HCT116 (cell line): ENCODE measurements at regions not wholly inside any gene's neighbourhood (a gene's known extent, or its start where the extent isn't known, plus 50 kb on each side); places are given as distances from the start of the nearest gene placed in this dataset.

Experiments
- ATAC-seq: fragments of 200-7000 bp; cut with Tn5 transposase; 2 replicates; pipeline ENCODE4 v1.9.1; 2020; ENCODE audit warnings: mild to moderate bottlenecking, moderate library complexity
- BruUV-seq: library from RNA; stranded (reverse); fragments of 400-500 nt; replicated peaks from 2 replicates; lab custom pipeline; 2021; lab: Mats Ljungman, UMichigan
- CTCF ChIA-PET: fragments of 300-600 bp; sonication (Branson Sonifier 250); formaldehyde crosslinking; loops from one replicate; lab custom pipeline; 2021; ENCODE audit warnings: antibody characterized with exemption; lab: Charles Lee
- POLR2A ChIA-PET: fragments of 300-600, 350-600 bp; sonication (Branson Sonifier 250); formaldehyde crosslinking; loops from one replicate; lab custom pipeline; 2021; ENCODE audit warnings: antibody characterized with exemption; lab: Charles Lee
- RAD21 ChIA-PET, 2 experiments: fragments of 300-600 bp; sonication (Branson Sonifier 250); formaldehyde crosslinking; loops; one replicate each; lab custom pipeline; 2023; ENCODE audit warnings: low total read pairs in 2 of 2; ENCODE audit not compliant: uncharacterized antibody in 2 of 2, unreplicated experiment in 2 of 2, low non-redundant PET in 1 of 2; lab: Charles Lee
- DNase-seq: peaks from one replicate; pipeline ENCODE4 v3.0.0-alpha.2; 2010; ENCODE audit warnings: low read depth, low spot score
- H2AFZ ChIP-seq: fragments of 200-600 bp; shearing (Covaris generic), sonication (generic); 2 replicates; pipeline ENCODE4 v1.6.1; 2017; ENCODE audit warnings: low read depth, mixed run types, mixed read lengths, antibody characterized with exemption, low read length; ENCODE audit not compliant: poor library complexity, severe bottlenecking
- H3K27ac ChIP-seq: 2 replicates; pipeline ENCODE4 v1.5.1; 2012; ENCODE audit warnings: low read depth, low read length
- H3K27me3 ChIP-seq: fragments of 200-600 bp; sonication (generic); 2 replicates; pipeline ENCODE4 v1.6.1; 2016; ENCODE audit warnings: mixed run types, low read length, mixed read lengths; ENCODE audit not compliant: insufficient read depth
- H3K36me3 ChIP-seq, 2 experiments: fragments of 200-500 bp in 1 of 2; fragments of 200-600 bp in 1 of 2; sonication (Bioruptor generic) in 1 of 2; sonication (generic) in 1 of 2; 2 replicates each; pipeline versions ENCODE4 v1.5.1 to v1.6.1; 2014 to 2016; ENCODE audit warnings: low read length in 2 of 2, inconsistent platforms in 1 of 2, mixed read lengths in 1 of 2, mixed run types in 1 of 2; ENCODE audit not compliant: insufficient read depth in 2 of 2, control insufficient read depth in 1 of 2
- H3K4me1 ChIP-seq, 2 experiments: fragments of 200-600 bp in 1 of 2; sonication (generic) in 1 of 2; 2 replicates each; pipeline versions ENCODE4 v1.5.1 to v1.6.1; 2012 to 2017; ENCODE audit warnings: low read length in 2 of 2, inconsistent platforms in 1 of 2, mild to moderate bottlenecking in 1 of 2, mixed read lengths in 1 of 2, mixed run types in 1 of 2, moderate library complexity in 1 of 2; ENCODE audit not compliant: insufficient read depth in 2 of 2, control insufficient read depth in 1 of 2
- H3K4me2 ChIP-seq: fragments of 200-600 bp; sonication (generic); 2 replicates; pipeline ENCODE4 v1.6.1; 2017; ENCODE audit warnings: mixed run types, low read length, mixed read lengths
- H3K4me3 ChIP-seq, 2 experiments: fragments of 200-600 bp in 1 of 2; sonication (generic) in 1 of 2; replicated peaks in 1 of 2; 2 replicates each; pipeline ENCODE4 v1.5.1; 2011 to 2016; ENCODE audit warnings: low read length in 2 of 2, control low read depth in 1 of 2, low read depth in 1 of 2, mild to moderate bottlenecking in 1 of 2, mixed read lengths in 1 of 2, mixed run types in 1 of 2
- H3K79me2 ChIP-seq: fragments of 200-600 bp; sonication (generic); 2 replicates; pipeline ENCODE4 v1.6.1; 2017; ENCODE audit warnings: mild to moderate bottlenecking, mixed run types, low read length, moderate library complexity, mixed read lengths; ENCODE audit not compliant: insufficient read depth
- H3K9ac ChIP-seq: fragments of 200-600 bp; sonication (generic); 2 replicates; pipeline ENCODE4 v1.6.1; 2016; ENCODE audit warnings: low read length, mixed read lengths
- H3K9me2 ChIP-seq: fragments of 200-600 bp; sonication (generic), shearing (Covaris generic); 2 replicates; pipeline ENCODE4 v1.6.1; 2017; ENCODE audit warnings: mixed run types, mild to moderate bottlenecking, moderate library complexity; ENCODE audit not compliant: insufficient read depth
- H3K9me3 ChIP-seq, 2 experiments: fragments of 200-500 bp in 1 of 2; fragments of 200-600 bp in 1 of 2; sonication (Bioruptor generic) in 1 of 2; sonication (generic) in 1 of 2; 2 replicates each; pipeline ENCODE4 v1.6.1; 2014 to 2017; ENCODE audit warnings: low read length in 2 of 2, mixed read lengths in 2 of 2, inconsistent platforms in 1 of 2, low read depth in 1 of 2, mild to moderate bottlenecking in 1 of 2, mixed run types in 1 of 2, moderate library complexity in 1 of 2; ENCODE audit not compliant: control insufficient read depth in 1 of 2, insufficient read depth in 1 of 2
- H4K20me1 ChIP-seq: fragments of 200-600 bp; sonication (generic), shearing (Covaris generic); 2 replicates; pipeline ENCODE4 v1.6.1; 2017; ENCODE audit warnings: mixed run types, mild to moderate bottlenecking, moderate library complexity; ENCODE audit not compliant: insufficient read depth
- CEBPB ChIP-seq: IDR thresholded peaks from 2 replicates; pipeline ENCODE4 v1.6.1; 2012; ENCODE audit warnings: low read depth
- EGR1 ChIP-seq: IDR thresholded peaks from 2 replicates; pipeline ENCODE4 v1.6.1; 2012; ENCODE audit warnings: low read depth
- ELF1 ChIP-seq: IDR thresholded peaks from 2 replicates; pipeline ENCODE4 v1.6.1; 2012; ENCODE audit warnings: low read depth, borderline replicate concordance
- EZH2phosphoT487 ChIP-seq: fragments of 200-600 bp; IDR thresholded peaks from 2 replicates; pipeline ENCODE4 v1.6.1; 2018; ENCODE audit warnings: antibody characterized with exemption, borderline replicate concordance
- FOSL1 ChIP-seq: IDR thresholded peaks from 2 replicates; pipeline ENCODE4 v1.6.1; 2012; ENCODE audit warnings: low read depth
- POLR2A ChIP-seq: IDR thresholded peaks from 2 replicates; pipeline ENCODE4 v1.7.0; 2011; ENCODE audit warnings: borderline replicate concordance; ENCODE audit not compliant: insufficient read depth, insufficient read length; ENCODE audit errors: extremely low read depth
- POLR2AphosphoS5 ChIP-seq: IDR thresholded peaks from 2 replicates; pipeline ENCODE4 v1.6.1; 2011; ENCODE audit warnings: mild to moderate bottlenecking, low read depth, low read length, moderate library complexity
- SIN3A ChIP-seq: IDR thresholded peaks from 2 replicates; pipeline ENCODE4 v1.6.1; 2012; ENCODE audit warnings: low read depth
- SP1 ChIP-seq: IDR thresholded peaks from 2 replicates; pipeline ENCODE4 v1.6.1; 2012; ENCODE audit warnings: low read depth
- TCF7L2 ChIP-seq: IDR thresholded peaks from 2 replicates; pipeline ENCODE4 v1.7.0; 2011; ENCODE audit warnings: borderline replicate concordance, inconsistent platforms; ENCODE audit not compliant: insufficient read depth, insufficient read length; ENCODE audit errors: extremely low read depth
- ZNF274 ChIP-seq: fragments of 200-500 bp; sonication (Bioruptor generic); IDR thresholded peaks from 2 replicates; pipeline ENCODE4 v1.6.1; 2014; ENCODE audit warnings: mild to moderate bottlenecking, low read depth, low read length, inconsistent platforms
- intact Hi-C: fragments of 100-400 bp; cut with micrococcal nuclease; formaldehyde crosslinking; loops from 2 replicates; pipeline ENCODE4 v1.10.0; 2022
- TF ChIP-seq, protein P1 (sequence below): IDR thresholded peaks from 2 replicates; pipeline ENCODE4 v1.6.1; 2011; ENCODE audit warnings: mild to moderate bottlenecking, low read length, moderate library complexity; ENCODE audit not compliant: insufficient replicate concordance; ENCODE audit errors: extremely low read depth
- TF ChIP-seq, protein P2 (sequence below), 3 experiments: fragments of 200-600 bp in 1 of 3; sonication (generic) in 1 of 3; IDR thresholded peaks in 2 of 3; conservative IDR thresholded peaks in 1 of 3; 2 replicates each; pipeline ENCODE4 v1.5.1; 2012 to 2017; ENCODE audit warnings: low read depth in 2 of 3, low read length in 2 of 3, antibody characterized with exemption in 1 of 3, borderline replicate concordance in 1 of 3, control low read depth in 1 of 3, mild to moderate bottlenecking in 1 of 3, mixed read lengths in 1 of 3, mixed run types in 1 of 3, moderate library complexity in 1 of 3; ENCODE audit not compliant: insufficient read depth in 1 of 3
- TF ChIP-seq, protein P3 (sequence below): IDR thresholded peaks from 2 replicates; pipeline ENCODE4 v1.6.1; 2012
- TF ChIP-seq, protein P4 (sequence below): IDR thresholded peaks from 2 replicates; pipeline ENCODE4 v1.6.1; 2012

DNA sequence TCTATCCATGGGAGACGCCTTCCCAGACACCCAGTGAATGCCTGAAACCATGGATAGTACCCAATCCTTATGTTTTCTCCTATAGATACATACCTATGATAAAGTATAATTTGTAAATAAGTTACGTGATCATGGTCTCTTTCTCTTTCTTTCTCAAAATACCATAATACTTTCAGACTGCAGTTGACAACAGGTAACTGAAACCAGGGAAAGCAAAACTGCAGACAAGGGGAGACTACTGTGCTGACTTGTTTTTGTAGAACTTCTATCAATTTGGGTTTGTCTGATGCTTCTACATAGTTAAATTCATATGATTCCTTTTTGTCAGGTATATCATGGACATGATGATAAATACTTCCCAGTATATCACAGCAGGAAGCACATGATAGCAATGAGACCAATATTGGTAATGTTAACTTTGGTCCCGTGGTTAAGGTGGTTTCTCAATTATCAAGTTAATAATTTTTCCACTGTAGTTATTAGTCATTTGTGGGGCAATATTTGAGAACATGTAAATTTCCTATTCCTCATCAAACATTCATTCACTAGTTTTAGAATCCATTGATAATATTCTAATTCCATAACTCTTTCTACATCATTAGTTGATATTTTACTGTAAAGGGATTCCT, 298.0 kb upstream of the TET2 start:
- H4K20me1 ChIP-seq = no peaks in the 10 kb centered on the region
- no peak overlapping the region for H2AFZ ChIP-seq
- no peak overlapping the region for H3K9ac ChIP-seq
- intact Hi-C loops = no loop called here
- no peaks in the 10 kb centered on the region for H3K9me3 ChIP-seq
- H3K4me2 ChIP-seq = no peak overlapping the region
- H3K27ac ChIP-seq = no peak overlapping the region
- no TSS peak for BruUV-seq
- H3K27me3 ChIP-seq = no peaks in the 10 kb centered on the region
- H3K4me1 ChIP-seq = no peaks in the 10 kb centered on the region
- TF ChIP-seq SP1 = no peak
- TF ChIP-seq FOSL1 = no peak
- no peak for TF ChIP-seq POLR2AphosphoS5
- TF ChIP-seq SIN3A = no peak
- no peak for TF ChIP-seq CEBPB
- no peak for TF ChIP-seq EGR1
- H3K4me3 ChIP-seq = no peak overlapping the region
- H3K9me2 ChIP-seq = no peaks in the 10 kb centered on the region
- ATAC-seq (no peak), DNase-seq (no peak)
- no peaks in the 10 kb centered on the region for H3K36me3 ChIP-seq
- ChIA-PET CTCF (no interaction called here), POLR2A (no interaction called here), RAD21 (no interaction called here)
- H3K79me2 ChIP-seq = no peaks in the 10 kb centered on the region

DNA sequence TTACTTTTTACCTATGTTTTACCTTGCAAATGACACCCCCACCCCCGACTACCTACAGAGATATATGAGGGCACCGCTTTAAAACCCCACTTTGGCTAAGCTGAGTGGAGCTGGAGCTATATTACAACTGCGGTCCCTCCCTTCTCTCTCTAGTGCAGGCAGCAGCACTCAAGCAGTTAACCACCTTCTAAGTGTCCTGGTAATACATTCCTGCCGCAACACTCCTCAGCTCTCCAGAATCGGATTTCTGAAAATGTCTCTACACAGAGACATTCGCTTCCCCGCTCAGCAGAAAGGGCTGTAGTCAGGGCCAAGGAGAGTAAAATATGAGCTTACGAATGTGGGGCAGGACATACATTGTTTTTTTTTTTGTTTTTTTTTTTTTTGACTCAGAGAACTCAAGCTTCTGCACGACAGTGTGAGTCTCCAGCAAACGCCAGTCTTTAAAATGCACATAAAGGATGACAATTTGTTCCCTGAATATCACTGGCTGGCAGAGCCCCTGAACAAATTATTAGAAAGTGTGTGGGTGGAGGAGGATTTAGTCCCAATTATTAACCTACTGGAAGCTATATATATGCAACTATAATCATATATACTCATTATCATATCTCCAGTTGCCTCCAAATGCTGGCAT, 287.0 kb upstream of the TET2 start:
- ChIA-PET POLR2A (no interaction called here), CTCF (no interaction called here), RAD21 (interaction anchor here (0.7 kb wide), 2 partner anchors 131 to 799 kb away, joined by 3 to 6 read pairs; no protein-coding TSS in a partner anchor)
- H3K4me2 ChIP-seq = no peak overlapping the region
- no peak overlapping the region for H3K27ac ChIP-seq
- no peaks in the 10 kb centered on the region for H3K79me2 ChIP-seq
- H3K9ac ChIP-seq = no peak overlapping the region
- H4K20me1 ChIP-seq = no peaks in the 10 kb centered on the region
- H3K4me1 ChIP-seq = no peaks in the 10 kb centered on the region
- no peak overlapping the region for H3K4me3 ChIP-seq
- H3K36me3 ChIP-seq = no peaks in the 10 kb centered on the region
- ATAC-seq (no peak), DNase-seq (no peak)
- H3K9me3 ChIP-seq = no peaks in the 10 kb centered on the region
- BruUV-seq = no TSS peak
- intact Hi-C loops = loop anchor here (1.0 to 2.0 kb wide), 3 partner anchors 167 to 845 kb away; no protein-coding TSS in a partner anchor
- H3K9me2 ChIP-seq = no peaks in the 10 kb centered on the region
- no peaks in the 10 kb centered on the region for H3K27me3 ChIP-seq
- H2AFZ ChIP-seq = peak overlapping the region; percentile 81
- TF ChIP-seq POLR2A = no peak
- TF ChIP-seq, protein P1, sequence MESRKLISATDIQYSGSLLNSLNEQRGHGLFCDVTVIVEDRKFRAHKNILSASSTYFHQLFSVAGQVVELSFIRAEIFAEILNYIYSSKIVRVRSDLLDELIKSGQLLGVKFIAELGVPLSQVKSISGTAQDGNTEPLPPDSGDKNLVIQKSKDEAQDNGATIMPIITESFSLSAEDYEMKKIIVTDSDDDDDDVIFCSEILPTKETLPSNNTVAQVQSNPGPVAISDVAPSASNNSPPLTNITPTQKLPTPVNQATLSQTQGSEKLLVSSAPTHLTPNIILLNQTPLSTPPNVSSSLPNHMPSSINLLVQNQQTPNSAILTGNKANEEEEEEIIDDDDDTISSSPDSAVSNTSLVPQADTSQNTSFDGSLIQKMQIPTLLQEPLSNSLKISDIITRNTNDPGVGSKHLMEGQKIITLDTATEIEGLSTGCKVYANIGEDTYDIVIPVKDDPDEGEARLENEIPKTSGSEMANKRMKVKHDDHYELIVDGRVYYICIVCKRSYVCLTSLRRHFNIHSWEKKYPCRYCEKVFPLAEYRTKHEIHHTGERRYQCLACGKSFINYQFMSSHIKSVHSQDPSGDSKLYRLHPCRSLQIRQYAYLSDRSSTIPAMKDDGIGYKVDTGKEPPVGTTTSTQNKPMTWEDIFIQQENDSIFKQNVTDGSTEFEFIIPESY = no peak
- TF ChIP-seq CEBPB = no peak
- TF ChIP-seq ELF1 = no peak
- no peak for TF ChIP-seq EGR1
- TF ChIP-seq ZNF274 = no peak
- TF ChIP-seq, protein P2, sequence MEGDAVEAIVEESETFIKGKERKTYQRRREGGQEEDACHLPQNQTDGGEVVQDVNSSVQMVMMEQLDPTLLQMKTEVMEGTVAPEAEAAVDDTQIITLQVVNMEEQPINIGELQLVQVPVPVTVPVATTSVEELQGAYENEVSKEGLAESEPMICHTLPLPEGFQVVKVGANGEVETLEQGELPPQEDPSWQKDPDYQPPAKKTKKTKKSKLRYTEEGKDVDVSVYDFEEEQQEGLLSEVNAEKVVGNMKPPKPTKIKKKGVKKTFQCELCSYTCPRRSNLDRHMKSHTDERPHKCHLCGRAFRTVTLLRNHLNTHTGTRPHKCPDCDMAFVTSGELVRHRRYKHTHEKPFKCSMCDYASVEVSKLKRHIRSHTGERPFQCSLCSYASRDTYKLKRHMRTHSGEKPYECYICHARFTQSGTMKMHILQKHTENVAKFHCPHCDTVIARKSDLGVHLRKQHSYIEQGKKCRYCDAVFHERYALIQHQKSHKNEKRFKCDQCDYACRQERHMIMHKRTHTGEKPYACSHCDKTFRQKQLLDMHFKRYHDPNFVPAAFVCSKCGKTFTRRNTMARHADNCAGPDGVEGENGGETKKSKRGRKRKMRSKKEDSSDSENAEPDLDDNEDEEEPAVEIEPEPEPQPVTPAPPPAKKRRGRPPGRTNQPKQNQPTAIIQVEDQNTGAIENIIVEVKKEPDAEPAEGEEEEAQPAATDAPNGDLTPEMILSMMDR (IDR thresholded peaks at IDR 0.05 in 2 of 3, conservative IDR thresholded peaks at IDR 0.05 in 1 of 3; ENCODE audit: borderline replicate concordance in 1 of 3, insufficient read depth in 1 of 3, low read depth in 2 of 3, low read length in 2 of 3) = no peak
- no peak for TF ChIP-seq SIN3A
- TF ChIP-seq, protein P3, sequence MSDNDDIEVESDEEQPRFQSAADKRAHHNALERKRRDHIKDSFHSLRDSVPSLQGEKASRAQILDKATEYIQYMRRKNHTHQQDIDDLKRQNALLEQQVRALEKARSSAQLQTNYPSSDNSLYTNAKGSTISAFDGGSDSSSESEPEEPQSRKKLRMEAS = no peak
- no peak for TF ChIP-seq TCF7L2
- TF ChIP-seq POLR2AphosphoS5 = no peak
- no peak for TF ChIP-seq SP1
- TF ChIP-seq, protein P4, sequence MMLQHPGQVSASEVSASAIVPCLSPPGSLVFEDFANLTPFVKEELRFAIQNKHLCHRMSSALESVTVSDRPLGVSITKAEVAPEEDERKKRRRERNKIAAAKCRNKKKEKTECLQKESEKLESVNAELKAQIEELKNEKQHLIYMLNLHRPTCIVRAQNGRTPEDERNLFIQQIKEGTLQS = no peak
- TF ChIP-seq EZH2phosphoT487 = no peak
